ENCODE measurements at regions not wholly inside any gene's neighbourhood (a gene's known extent, or its start where the extent isn't known, plus 50 kb on each side); places are given as distances from the start of the nearest gene placed in this dataset.

DNA sequence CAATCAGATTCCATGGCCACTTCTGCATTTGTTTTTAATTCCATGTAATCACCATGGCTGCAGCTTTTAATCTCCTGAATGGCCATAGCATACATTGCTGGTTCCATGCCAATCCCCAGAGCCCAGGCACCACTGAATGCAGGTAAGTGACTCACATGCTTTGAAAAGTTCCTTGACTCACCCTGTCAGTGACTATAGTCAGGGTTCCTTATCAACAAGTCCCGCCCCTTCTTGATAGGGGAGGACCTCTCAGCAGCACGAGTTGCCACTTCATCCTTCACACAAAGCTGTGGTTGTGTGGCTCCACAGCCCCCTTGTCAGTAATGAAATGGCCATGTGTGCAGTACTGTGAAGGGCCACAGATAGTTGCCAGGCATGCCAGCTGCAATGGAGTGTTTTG, 516.6 kb downstream of the PPARGC1A start:
- no peak for ATAC-seq (ENCODE audit: low read depth)
- TF ChIP-seq, protein P1, sequence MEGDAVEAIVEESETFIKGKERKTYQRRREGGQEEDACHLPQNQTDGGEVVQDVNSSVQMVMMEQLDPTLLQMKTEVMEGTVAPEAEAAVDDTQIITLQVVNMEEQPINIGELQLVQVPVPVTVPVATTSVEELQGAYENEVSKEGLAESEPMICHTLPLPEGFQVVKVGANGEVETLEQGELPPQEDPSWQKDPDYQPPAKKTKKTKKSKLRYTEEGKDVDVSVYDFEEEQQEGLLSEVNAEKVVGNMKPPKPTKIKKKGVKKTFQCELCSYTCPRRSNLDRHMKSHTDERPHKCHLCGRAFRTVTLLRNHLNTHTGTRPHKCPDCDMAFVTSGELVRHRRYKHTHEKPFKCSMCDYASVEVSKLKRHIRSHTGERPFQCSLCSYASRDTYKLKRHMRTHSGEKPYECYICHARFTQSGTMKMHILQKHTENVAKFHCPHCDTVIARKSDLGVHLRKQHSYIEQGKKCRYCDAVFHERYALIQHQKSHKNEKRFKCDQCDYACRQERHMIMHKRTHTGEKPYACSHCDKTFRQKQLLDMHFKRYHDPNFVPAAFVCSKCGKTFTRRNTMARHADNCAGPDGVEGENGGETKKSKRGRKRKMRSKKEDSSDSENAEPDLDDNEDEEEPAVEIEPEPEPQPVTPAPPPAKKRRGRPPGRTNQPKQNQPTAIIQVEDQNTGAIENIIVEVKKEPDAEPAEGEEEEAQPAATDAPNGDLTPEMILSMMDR (IDR thresholded peaks at IDR 0.05), result no peak

DNA sequence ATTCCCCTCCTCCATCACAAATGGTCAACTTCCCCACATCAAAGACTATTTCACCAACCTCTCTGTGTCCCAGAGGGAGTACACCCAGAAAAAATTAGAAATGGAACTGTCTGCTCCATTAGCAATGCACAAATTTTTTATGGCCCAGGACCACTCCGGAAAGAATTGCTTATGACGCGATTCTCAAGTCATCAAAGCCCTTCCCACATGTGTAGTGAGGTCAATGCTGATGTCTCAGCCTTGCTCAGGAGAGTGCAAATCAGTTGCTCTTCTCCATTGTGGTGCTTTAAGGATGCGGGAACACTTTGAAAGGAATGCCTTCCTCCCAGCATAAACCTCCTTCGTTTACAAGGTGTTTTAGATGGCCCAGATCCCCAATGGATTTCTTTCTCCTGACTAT, 518.3 kb downstream of the PPARGC1A start:
- no peak for ATAC-seq (ENCODE audit: low read depth)
- no peak overlapping the region for H3K4me3 Mint-ChIP-seq

More for the DNA sequence above, 516.6 kb downstream of the PPARGC1A start:
- no peaks in the 10 kb centered on the region for H3K36me3 Mint-ChIP-seq (ENCODE audit: low read depth)
- DNase-seq, result no peak
- intact Hi-C loops (cut with micrococcal nuclease), result no loop called here
- no peaks in the 10 kb centered on the region for H3K27me3 Mint-ChIP-seq
- no peak overlapping the region for H3K4me3 Mint-ChIP-seq
- POLR2A ChIA-PET, result no interaction called here
- CTCF ChIA-PET, result no interaction called here
- H3K4me1 Mint-ChIP-seq, result no peaks in the 10 kb centered on the region
- H3K27ac Mint-ChIP-seq, result no peak overlapping the region
- peaks cover 4% of the 10 kb centered on the region for H3K9me3 Mint-ChIP-seq

DNA sequence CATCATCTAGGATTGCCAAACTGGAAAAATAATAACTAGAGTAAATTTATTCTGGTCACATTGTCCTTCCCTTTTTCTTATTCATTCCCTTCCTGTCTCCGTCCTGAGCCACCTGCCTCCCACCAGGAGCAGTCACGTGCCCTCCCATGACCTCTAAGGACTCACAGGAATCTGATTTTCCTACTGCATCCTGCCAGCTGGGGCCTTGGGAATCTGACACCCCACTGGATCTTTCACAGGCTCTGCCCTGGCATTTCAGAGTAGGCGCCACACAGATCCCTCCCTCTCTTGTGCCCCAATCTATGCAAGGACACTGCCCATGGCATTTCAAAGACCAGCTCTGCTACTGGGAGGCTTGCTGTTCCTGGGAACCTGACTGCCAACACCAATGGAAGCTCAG, 520.5 kb downstream of the PPARGC1A start:
- H3K36me3 Mint-ChIP-seq (ENCODE audit: low read depth), result no peaks in the 10 kb centered on the region
- H3K4me1 Mint-ChIP-seq, result no peaks in the 10 kb centered on the region
- no peaks in the 10 kb centered on the region for H3K27me3 Mint-ChIP-seq
- ATAC-seq (ENCODE audit: low read depth) (no peak), DNase-seq (no peak)
- ChIA-PET CTCF (no interaction called here), POLR2A (no interaction called here)
- H3K9me3 Mint-ChIP-seq, result no peaks in the 10 kb centered on the region
- intact Hi-C loops (cut with micrococcal nuclease), result no loop called here
- no peak overlapping the region for H3K27ac Mint-ChIP-seq
- no peak overlapping the region for H3K4me3 Mint-ChIP-seq
- TF ChIP-seq, protein P1 (IDR thresholded peaks at IDR 0.05), result no peak

More for the DNA sequence above, 518.3 kb downstream of the PPARGC1A start:
- H3K36me3 Mint-ChIP-seq (ENCODE audit: low read depth), result no peaks in the 10 kb centered on the region
- ChIA-PET CTCF (no interaction called here), POLR2A (no interaction called here)
- TF ChIP-seq, protein P1 (IDR thresholded peaks at IDR 0.05), result no peak
- no peaks in the 10 kb centered on the region for H3K4me1 Mint-ChIP-seq
- H3K27me3 Mint-ChIP-seq, result no peaks in the 10 kb centered on the region
- no peak overlapping the region for H3K27ac Mint-ChIP-seq
- peaks cover 3% of the 10 kb centered on the region for H3K9me3 Mint-ChIP-seq
- no peak for DNase-seq
- intact Hi-C loops (cut with micrococcal nuclease), result no loop called here

DNA sequence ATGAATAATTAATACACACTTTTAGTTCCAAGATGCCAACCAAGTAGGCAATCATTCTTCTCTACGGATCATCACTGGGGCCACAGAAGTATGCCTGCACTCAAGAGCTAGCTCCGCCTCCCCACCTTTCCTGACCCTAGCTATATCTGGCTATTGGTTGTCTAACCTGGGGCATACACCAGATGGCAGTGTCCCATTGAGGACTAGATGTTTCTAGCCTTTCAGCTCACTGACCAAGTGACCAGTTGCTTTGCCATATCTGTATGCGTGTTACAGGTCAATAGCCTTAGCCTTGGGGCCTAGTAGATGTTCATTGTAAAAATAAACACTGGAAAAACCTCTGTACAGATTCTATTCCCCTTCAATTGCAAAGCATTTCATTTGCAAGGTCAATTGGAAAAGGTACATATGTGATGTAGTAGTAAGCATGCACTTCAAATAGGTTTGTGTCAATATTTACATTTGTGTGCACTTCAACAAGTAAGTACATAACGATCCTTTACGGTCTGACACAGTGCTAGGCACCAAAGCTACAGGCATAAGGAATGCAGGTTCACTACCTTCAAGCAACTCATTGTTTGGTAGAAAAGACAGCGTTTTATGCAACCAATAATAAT, 521.7 kb downstream of the PPARGC1A start:
- intact Hi-C loops (cut with micrococcal nuclease), result no loop called here
- ATAC-seq (ENCODE audit: low read depth), result no peak
- no peaks in the 10 kb centered on the region for H3K27me3 Mint-ChIP-seq

DNA sequence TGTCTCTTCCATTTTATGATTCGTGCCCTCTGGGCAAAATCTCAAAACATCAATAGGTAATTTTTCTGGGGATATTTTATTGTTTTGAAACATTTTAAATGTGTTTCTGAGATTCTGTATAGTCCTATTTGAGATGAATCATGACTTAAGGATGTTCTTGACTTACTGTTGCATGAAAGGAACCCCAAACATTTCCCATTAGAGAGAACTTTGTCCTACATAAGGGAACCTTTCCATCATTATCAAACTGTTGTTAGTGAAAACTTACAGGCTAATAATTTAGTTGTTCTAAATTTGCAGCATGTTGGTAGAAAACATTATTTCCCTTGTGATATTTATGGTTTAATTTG, 523.3 kb downstream of the PPARGC1A start:
- H3K4me1 Mint-ChIP-seq, result no peaks in the 10 kb centered on the region
- H3K27me3 Mint-ChIP-seq, result no peaks in the 10 kb centered on the region
- ChIA-PET CTCF (no interaction called here), POLR2A (no interaction called here)
- intact Hi-C loops (cut with micrococcal nuclease), result no loop called here
- no peaks in the 10 kb centered on the region for H3K36me3 Mint-ChIP-seq (ENCODE audit: low read depth)
- H3K9me3 Mint-ChIP-seq, result no peaks in the 10 kb centered on the region
- H3K27ac Mint-ChIP-seq, result no peak overlapping the region
- TF ChIP-seq, protein P1 (IDR thresholded peaks at IDR 0.05), result no peak
- ATAC-seq (ENCODE audit: low read depth), result no peak
- no peak overlapping the region for H3K4me3 Mint-ChIP-seq
- no peak for DNase-seq

More for the DNA sequence above, 521.7 kb downstream of the PPARGC1A start:
- Mint-ChIP-seq H3K4me3 (no peak overlapping the region), H3K27ac (no peak overlapping the region), H3K36me3 (ENCODE audit: low read depth) (no peaks in the 10 kb centered on the region), H3K9me3 (no peaks in the 10 kb centered on the region), H3K4me1 (no peaks in the 10 kb centered on the region)
- TF ChIP-seq, protein P1 (IDR thresholded peaks at IDR 0.05), result no peak
- ChIA-PET POLR2A (no interaction called here), CTCF (no interaction called here)
- DNase-seq, result no peak

Data from activated B cell treated with CpG ODN at 0.5 μM for 24 hours (primary cell).